HEK293 (cell line): ENCODE measurements at regions not wholly inside any gene's neighbourhood (a gene's known extent, or its start where the extent isn't known, plus 50 kb on each side); places are given as distances from the start of the nearest gene placed in this dataset.

Source experiments
- CTCF ChIP-seq: fragments of 450-650 bp; formaldehyde crosslinking; IDR thresholded peaks from 2 replicates; pipeline ENCODE4 v1.5.1; 2016; ENCODE audit warnings: missing biosample characterization, missing genetic modification characterization
- ELK4 ChIP-seq: IDR thresholded peaks from 2 replicates; pipeline ENCODE4 v1.6.1; 2011; ENCODE audit warnings: mild to moderate bottlenecking, low read depth, low read length, borderline replicate concordance
- IKZF3 ChIP-seq: fragments of 450-650 bp; IDR thresholded peaks from 2 replicates; pipeline ENCODE4 v1.5.0; 2018; ENCODE audit warnings: missing biosample characterization, mild to moderate bottlenecking, missing genetic modification characterization, moderate library complexity
- REPIN1 ChIP-seq: fragments of 450-650 bp; formaldehyde crosslinking; IDR thresholded peaks from 2 replicates; pipeline ENCODE4 v1.5.1; 2017; ENCODE audit warnings: missing biosample characterization, missing genetic modification characterization, low read depth
- ZNF114 ChIP-seq: fragments of 450-650 bp; formaldehyde crosslinking; IDR thresholded peaks from 2 replicates; pipeline ENCODE4 v1.5.0; 2017; ENCODE audit warnings: missing biosample characterization, missing genetic modification characterization
- ZNF747 ChIP-seq: fragments of 450-650 bp; formaldehyde crosslinking; IDR thresholded peaks from 2 replicates; pipeline ENCODE4 v1.5.1; 2016; ENCODE audit warnings: missing biosample characterization, missing genetic modification characterization
- ZSCAN4 ChIP-seq: fragments of 450-650 bp; formaldehyde crosslinking; IDR thresholded peaks from 2 replicates; pipeline ENCODE4 v1.5.1; 2017; ENCODE audit warnings: missing biosample characterization, missing genetic modification characterization

- TF ChIP-seq CTCF = no peak
- no peak for TF ChIP-seq REPIN1 (tag by site-specific recombination)
- TF ChIP-seq ZNF114 (tag by site-specific recombination) = no peak
- TF ChIP-seq ZSCAN4 (tag by site-specific recombination) = no peak
- TF ChIP-seq IKZF3 (tag by site-specific recombination) = no peak
- no peak for TF ChIP-seq ZNF747
- TF ChIP-seq ELK4 = no peak
Measured at GRCh38 chr3:5732081-5732480, 544.6 kb downstream of the EDEM1 start.
